SK-N-SH treated with all-trans-retinoic acid at 6 μM for 48 hours (cell line): ENCODE measurements at regions not wholly inside any gene's neighbourhood (a gene's known extent, or its start where the extent isn't known, plus 50 kb on each side); places are given as distances from the start of the nearest gene placed in this dataset.

Experiments
- ATAC-seq: fragments of 200-7000 bp; cut with Tn5 transposase; 3 replicates; pipeline ENCODE4 v1.9.1; 2020; ENCODE audit warnings: mild to moderate bottlenecking, moderate library complexity
- ARNTL ChIP-seq: fragments of 450-650 bp; formaldehyde crosslinking; IDR thresholded peaks from 2 replicates; pipeline ENCODE4 v1.5.0; 2020; ENCODE audit warnings: low read depth, mild to moderate bottlenecking, moderate library complexity, borderline replicate concordance
- BACH2 ChIP-seq: fragments of 250-450 bp; sonication (Bioruptor Pico); IDR thresholded peaks from 2 replicates; pipeline ENCODE4 v1.9.0; 2021; ENCODE audit warnings: mild to moderate bottlenecking, borderline replicate concordance
- ESRRG ChIP-seq: fragments of 250-450 bp; sonication (Bioruptor Pico); IDR thresholded peaks from 2 replicates; pipeline ENCODE4 v1.6.1; 2021; ENCODE audit warnings: mild to moderate bottlenecking
- GLIS3 ChIP-seq: fragments of 250-450 bp; sonication (Bioruptor Pico); IDR thresholded peaks from 2 replicates; pipeline ENCODE4 v1.5.0; 2020; ENCODE audit warnings: mild to moderate bottlenecking, moderate library complexity
- ISL1 ChIP-seq: fragments of 250-450 bp; sonication (Bioruptor Pico); IDR thresholded peaks from 2 replicates; pipeline ENCODE4 v2.1.2; 2022; ENCODE audit warnings: mild to moderate bottlenecking, moderate library complexity
- OSR1 ChIP-seq: fragments of 250-450 bp; sonication (Bioruptor Pico); IDR thresholded peaks from 2 replicates; pipeline ENCODE4 v1.8.0; 2022; ENCODE audit warnings: moderate library complexity, mild to moderate bottlenecking, inconsistent platforms
- PPARA ChIP-seq: fragments of 250-450 bp; sonication (Bioruptor Pico); IDR thresholded peaks from 2 replicates; pipeline ENCODE4 v1.5.0; 2020; ENCODE audit warnings: mild to moderate bottlenecking, borderline replicate concordance
- RARB ChIP-seq: fragments of 250-450 bp; sonication (Bioruptor Pico); IDR thresholded peaks from 2 replicates; pipeline ENCODE4 v1.8.0; 2021; ENCODE audit warnings: mild to moderate bottlenecking, moderate library complexity
- SNAI2 ChIP-seq: fragments of 250-450 bp; sonication (Bioruptor Pico); IDR thresholded peaks from 2 replicates; pipeline ENCODE4 v1.5.0; 2020; ENCODE audit warnings: mild to moderate bottlenecking, moderate library complexity
- TOX ChIP-seq: fragments of 250-450 bp; sonication (Bioruptor Pico); IDR thresholded peaks from 2 replicates; pipeline ENCODE4 v1.8.0; 2021; ENCODE audit warnings: mild to moderate bottlenecking, moderate library complexity, borderline replicate concordance
- ZC3H10 ChIP-seq: fragments of 250-450 bp; sonication (Bioruptor Pico); IDR thresholded peaks from 2 replicates; pipeline ENCODE4 v1.5.1; 2021; ENCODE audit warnings: mild to moderate bottlenecking, moderate library complexity
- ZFP3 ChIP-seq: fragments of 250-450 bp; sonication (Bioruptor Pico); IDR thresholded peaks from 2 replicates; pipeline ENCODE4 v1.5.0; 2020; ENCODE audit warnings: mild to moderate bottlenecking, moderate library complexity
- ZNF565 ChIP-seq: fragments of 450-650 bp; formaldehyde crosslinking; conservative IDR thresholded peaks from 2 replicates; pipeline ENCODE4 v1.5.0; 2020; ENCODE audit warnings: low read depth, mild to moderate bottlenecking, moderate library complexity
- ZNF70 ChIP-seq: fragments of 450-650 bp; formaldehyde crosslinking; IDR thresholded peaks from 2 replicates; pipeline ENCODE4 v1.5.0; 2020; ENCODE audit warnings: mild to moderate bottlenecking, moderate library complexity
- ZNF8 ChIP-seq: fragments of 450-650 bp; formaldehyde crosslinking; IDR thresholded peaks from 2 replicates; pipeline ENCODE4 v1.5.0; 2020; ENCODE audit warnings: mild to moderate bottlenecking, moderate library complexity
- TF ChIP-seq, protein P1 (sequence below): fragments of 250-450 bp; sonication (Bioruptor Pico); IDR thresholded peaks from 2 replicates; pipeline ENCODE4 v1.5.0; 2020; ENCODE audit warnings: mild to moderate bottlenecking, moderate library complexity
- TF ChIP-seq, protein P2 (sequence below): fragments of 250-450 bp; sonication (Bioruptor Pico); IDR thresholded peaks from 2 replicates; pipeline ENCODE4 v1.5.1; 2021; ENCODE audit warnings: mild to moderate bottlenecking, moderate library complexity
- TF ChIP-seq, protein P3 (sequence below): fragments of 250-450 bp; sonication (Bioruptor Pico); IDR thresholded peaks from 2 replicates; pipeline ENCODE4 v1.8.0; 2020; ENCODE audit warnings: mild to moderate bottlenecking, moderate library complexity, borderline replicate concordance

DNA sequence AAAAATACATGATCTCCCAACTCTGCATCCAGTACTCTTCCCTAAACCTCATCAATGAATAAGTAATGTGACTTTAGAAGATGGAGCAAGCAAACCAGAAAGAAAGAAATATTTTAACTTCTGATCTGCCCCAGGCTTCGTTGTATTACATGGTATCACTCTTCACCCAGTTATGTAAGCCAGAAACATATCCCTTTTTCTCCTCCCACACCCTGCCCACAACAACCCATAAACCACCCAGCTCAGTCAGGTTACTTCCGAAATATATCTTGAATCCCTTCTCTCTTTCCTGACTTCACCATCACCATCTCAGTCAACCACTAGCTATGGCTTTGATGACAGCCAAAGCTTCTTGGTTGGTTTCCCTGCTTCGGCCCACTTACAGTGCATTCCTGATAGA lies 295.8 kb upstream of the PARD3B start (continued):
- TF ChIP-seq, protein P1, sequence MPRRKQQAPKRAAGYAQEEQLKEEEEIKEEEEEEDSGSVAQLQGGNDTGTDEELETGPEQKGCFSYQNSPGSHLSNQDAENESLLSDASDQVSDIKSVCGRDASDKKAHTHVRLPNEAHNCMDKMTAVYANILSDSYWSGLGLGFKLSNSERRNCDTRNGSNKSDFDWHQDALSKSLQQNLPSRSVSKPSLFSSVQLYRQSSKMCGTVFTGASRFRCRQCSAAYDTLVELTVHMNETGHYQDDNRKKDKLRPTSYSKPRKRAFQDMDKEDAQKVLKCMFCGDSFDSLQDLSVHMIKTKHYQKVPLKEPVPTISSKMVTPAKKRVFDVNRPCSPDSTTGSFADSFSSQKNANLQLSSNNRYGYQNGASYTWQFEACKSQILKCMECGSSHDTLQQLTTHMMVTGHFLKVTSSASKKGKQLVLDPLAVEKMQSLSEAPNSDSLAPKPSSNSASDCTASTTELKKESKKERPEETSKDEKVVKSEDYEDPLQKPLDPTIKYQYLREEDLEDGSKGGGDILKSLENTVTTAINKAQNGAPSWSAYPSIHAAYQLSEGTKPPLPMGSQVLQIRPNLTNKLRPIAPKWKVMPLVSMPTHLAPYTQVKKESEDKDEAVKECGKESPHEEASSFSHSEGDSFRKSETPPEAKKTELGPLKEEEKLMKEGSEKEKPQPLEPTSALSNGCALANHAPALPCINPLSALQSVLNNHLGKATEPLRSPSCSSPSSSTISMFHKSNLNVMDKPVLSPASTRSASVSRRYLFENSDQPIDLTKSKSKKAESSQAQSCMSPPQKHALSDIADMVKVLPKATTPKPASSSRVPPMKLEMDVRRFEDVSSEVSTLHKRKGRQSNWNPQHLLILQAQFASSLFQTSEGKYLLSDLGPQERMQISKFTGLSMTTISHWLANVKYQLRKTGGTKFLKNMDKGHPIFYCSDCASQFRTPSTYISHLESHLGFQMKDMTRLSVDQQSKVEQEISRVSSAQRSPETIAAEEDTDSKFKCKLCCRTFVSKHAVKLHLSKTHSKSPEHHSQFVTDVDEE (CRISPR knock-in tag): no peak
- no peak for TF ChIP-seq ZNF70 (CRISPR knock-in tag)
- TF ChIP-seq, all 23 proteins: peak for 0

DNA sequence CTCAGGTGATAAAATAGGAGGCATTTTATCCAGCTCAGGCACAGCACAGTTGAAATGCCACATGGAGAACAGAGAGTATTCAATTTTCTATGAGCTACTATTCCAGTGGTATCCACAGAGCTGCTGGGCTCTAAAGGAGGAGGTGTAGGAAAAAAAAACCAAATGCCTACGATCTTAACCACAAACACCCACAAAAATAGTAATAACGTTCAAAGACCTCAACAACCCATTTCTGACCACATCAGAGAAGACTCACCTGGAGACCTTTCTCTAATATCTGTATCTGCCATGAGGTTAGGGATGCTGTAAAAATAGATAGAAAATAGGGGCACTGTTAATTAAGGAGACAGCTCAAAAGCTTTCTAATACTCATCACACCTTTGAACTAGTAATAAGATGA lies 294.6 kb upstream of the PARD3B start:
- ATAC-seq: no peak
- TF ChIP-seq ZNF8 (CRISPR knock-in tag): no peak

DNA sequence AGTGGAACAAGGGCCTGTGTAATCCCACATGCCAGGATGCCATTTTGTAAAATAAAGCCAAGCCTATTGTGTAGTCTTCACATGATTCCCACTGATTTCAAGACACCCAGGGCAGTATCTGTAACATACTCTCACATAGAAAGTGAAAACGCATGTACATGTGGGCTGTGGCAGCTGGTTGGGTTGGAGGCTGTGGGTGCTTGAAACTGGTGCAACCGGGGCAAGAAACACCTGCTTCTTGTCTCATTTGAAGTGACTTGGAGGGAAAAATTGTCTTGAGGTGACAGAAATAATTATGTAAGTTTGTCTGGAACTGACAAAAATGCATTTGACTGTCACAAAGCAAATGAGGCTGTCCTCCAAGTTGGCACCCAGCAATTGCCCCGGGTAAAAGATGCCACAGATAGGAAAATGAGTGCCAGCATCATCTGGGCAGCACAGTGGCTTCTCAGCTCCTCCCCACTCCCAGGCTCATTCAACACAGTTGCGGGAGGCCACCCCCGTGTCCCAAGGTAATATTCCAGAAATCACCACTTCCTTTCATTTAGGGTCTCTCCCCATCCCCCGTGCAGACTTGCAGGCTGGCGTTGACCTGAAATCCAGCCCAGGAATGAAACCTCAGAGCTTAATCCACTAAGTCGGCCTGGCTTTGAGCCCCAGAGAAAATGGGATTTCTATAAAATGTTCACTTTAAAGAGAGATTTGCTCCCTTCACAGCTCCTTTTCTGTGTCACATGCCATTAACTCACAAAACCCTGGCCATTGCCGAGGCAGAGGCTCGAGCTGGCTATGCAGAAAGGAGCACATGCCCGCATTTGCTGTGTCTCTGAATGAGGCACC lies 293.9 kb upstream of the PARD3B start:
- no peak for TF ChIP-seq BACH2 (CRISPR knock-in tag)
- TF ChIP-seq ESRRG (CRISPR knock-in tag): no peak
- TF ChIP-seq OSR1 (CRISPR knock-in tag): no peak
- TF ChIP-seq, protein P2, sequence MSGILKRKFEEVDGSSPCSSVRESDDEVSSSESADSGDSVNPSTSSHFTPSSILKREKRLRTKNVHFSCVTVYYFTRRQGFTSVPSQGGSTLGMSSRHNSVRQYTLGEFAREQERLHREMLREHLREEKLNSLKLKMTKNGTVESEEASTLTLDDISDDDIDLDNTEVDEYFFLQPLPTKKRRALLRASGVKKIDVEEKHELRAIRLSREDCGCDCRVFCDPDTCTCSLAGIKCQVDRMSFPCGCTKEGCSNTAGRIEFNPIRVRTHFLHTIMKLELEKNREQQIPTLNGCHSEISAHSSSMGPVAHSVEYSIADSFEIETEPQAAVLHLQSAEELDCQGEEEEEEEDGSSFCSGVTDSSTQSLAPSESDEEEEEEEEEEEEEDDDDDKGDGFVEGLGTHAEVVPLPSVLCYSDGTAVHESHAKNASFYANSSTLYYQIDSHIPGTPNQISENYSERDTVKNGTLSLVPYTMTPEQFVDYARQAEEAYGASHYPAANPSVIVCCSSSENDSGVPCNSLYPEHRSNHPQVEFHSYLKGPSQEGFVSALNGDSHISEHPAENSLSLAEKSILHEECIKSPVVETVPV (CRISPR knock-in tag): no peak
- no peak for TF ChIP-seq ISL1
- TF ChIP-seq SNAI2: no peak
- TF ChIP-seq TOX (CRISPR knock-in tag): no peak
- no peak for TF ChIP-seq ZFP3 (CRISPR knock-in tag)
- no peak for TF ChIP-seq ZNF565 (CRISPR knock-in tag)
- ATAC-seq: no peak

DNA sequence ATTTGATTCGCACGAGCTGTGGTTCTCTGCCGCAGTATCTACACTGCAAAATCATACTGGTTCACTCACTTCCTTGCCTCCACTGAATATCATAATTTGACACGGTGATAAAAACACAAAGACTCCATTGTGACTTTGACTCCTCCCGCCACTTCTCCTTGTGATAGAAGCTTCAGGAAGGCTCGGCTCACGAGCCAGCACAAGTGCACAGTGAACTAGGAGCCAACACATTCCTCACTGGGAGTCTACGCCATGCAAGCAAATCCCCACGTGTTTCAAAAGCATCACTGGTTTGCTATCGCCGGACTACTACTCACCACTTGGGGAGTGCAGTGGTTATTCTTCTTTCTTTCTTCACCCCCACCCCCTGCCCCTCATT lies 293.3 kb upstream of the PARD3B start:
- TF ChIP-seq, protein P1 (CRISPR knock-in tag): no peak
- TF ChIP-seq OSR1 (CRISPR knock-in tag) (no peak), GLIS3 (no peak), ZC3H10 (no peak), ZNF565 (CRISPR knock-in tag) (no peak), RARB (CRISPR knock-in tag) (no peak), ARNTL (no peak), ZNF70 (CRISPR knock-in tag) (no peak), PPARA (no peak), ZFP3 (CRISPR knock-in tag) (no peak), SNAI2 (no peak), TOX (CRISPR knock-in tag) (no peak)
- TF ChIP-seq, protein P2 (CRISPR knock-in tag): no peak
- TF ChIP-seq, protein P3, sequence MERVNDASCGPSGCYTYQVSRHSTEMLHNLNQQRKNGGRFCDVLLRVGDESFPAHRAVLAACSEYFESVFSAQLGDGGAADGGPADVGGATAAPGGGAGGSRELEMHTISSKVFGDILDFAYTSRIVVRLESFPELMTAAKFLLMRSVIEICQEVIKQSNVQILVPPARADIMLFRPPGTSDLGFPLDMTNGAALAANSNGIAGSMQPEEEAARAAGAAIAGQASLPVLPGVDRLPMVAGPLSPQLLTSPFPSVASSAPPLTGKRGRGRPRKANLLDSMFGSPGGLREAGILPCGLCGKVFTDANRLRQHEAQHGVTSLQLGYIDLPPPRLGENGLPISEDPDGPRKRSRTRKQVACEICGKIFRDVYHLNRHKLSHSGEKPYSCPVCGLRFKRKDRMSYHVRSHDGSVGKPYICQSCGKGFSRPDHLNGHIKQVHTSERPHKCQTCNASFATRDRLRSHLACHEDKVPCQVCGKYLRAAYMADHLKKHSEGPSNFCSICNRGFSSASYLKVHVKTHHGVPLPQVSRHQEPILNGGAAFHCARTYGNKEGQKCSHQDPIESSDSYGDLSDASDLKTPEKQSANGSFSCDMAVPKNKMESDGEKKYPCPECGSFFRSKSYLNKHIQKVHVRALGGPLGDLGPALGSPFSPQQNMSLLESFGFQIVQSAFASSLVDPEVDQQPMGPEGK (CRISPR knock-in tag): no peak
- TF ChIP-seq, all 23 proteins: peak for 0
- no peak for ATAC-seq
